SK-N-DZ (cell line): ENCODE measurements at regions not wholly inside any gene's neighbourhood (a gene's known extent, or its start where the extent isn't known, plus 50 kb on each side); places are given as distances from the start of the nearest gene placed in this dataset.
"Not testable (repeated sequence)": the region's sequence is repeated elsewhere in the genome, so short reads cannot be mapped to it uniquely, and the experiment has no call there.

ENCODE experiments used
- DNase-seq: peaks from one replicate; pipeline ENCODE4 v3.0.0-alpha.2; 2015; ENCODE audit warnings: low spot score

GRCh38 chrX:113369056-113369455 lies 528.4 kb upstream of the AMOT start:
- no peak for DNase-seq

DNA sequence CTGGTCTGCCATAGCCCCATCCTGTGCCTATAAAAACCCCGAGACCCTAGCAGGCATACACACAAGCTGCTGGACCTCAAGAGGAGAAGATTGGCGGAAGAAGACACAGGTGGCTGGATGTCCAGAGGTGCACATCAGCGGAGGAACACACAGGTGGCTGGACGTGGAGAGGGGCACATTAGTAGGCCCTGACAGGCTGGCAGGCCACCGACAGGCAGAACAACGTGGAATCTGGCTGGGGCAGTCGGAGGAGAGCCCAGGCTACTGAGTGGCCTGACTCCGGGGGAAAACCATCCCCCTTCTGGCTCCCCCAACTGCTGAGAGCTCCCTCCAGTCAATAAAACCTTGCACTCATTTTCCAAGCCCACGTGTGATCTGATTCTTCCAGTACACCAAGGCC lies 512.5 kb upstream of the AMOT start:
- no peak for DNase-seq

GRCh38 chrX:113330416-113330815 lies 489.8 kb upstream of the AMOT start:
- no peak for DNase-seq

- no peak for DNase-seq
Observed at GRCh38 chrX:113315927-113316326, 475.3 kb upstream of the AMOT start.

- DNase-seq, result no peak
Observed at GRCh38 chrX:113305496-113305895, 464.9 kb upstream of the AMOT start.

DNA sequence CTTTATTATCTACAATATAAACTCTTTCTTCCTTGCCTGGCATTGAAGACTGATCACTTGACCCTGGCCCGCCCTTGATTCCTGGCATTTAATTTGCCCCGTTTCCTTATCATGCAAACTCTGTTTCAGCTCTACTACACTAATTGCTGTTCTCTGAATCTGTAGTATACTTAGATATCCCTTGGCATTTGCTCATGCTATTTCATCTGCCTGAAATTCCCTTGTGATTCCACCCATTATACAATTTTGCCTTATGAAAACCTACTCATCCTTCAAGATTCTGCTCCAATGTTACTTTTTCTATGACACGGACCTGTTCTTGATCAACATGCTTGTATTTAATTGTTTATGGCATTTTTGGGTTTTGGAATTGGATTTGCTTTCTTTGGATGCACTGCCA lies 459.9 kb upstream of the AMOT start:
- peak; percentile 83 for DNase-seq

GRCh38 chrX:113297437-113297836 lies 456.8 kb upstream of the AMOT start:
- no peak for DNase-seq

DNA sequence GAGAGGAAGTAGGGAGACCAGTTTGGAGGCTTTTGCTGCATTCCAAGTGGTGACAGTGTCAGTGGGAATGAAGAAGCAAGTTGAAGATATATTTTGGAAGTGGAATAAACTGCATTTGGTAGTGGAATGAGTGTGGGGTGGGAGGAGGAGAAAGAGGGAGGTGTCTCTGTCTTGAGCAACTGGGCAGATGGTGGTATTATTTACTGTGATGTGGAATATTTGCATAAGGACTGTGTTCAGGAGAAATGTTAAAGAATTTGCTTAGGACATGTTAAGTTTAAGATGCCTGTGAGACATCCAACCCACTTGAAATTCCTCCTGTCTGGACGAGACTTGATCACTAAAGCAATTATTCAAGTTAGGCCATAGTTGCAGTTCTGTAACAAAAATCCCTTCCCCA lies 448.9 kb upstream of the AMOT start:
- no peak for DNase-seq

DNA sequence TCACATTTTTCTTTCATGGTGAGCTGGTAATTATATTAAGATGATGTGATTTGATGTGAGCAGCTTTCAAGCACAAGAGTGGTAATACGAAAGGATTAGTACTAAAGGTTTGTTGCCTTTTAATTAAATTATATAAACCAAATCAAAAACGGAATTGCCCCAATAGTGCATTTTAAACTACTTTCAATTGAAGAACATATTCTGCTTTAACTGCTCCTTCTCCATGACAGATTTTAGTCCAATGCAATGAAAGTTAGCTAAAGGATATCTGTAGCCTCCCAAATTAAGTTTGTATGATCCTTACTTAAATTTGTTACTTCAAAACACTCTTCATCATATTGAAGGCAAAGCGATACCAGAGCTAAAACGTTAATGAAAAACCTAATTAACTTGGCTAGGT lies 447.1 kb upstream of the AMOT start:
- DNase-seq, result peak; percentile 94

- DNase-seq, result no peak
Observed at GRCh38 chrX:113275804-113276203, 435.2 kb upstream of the AMOT start.

DNA sequence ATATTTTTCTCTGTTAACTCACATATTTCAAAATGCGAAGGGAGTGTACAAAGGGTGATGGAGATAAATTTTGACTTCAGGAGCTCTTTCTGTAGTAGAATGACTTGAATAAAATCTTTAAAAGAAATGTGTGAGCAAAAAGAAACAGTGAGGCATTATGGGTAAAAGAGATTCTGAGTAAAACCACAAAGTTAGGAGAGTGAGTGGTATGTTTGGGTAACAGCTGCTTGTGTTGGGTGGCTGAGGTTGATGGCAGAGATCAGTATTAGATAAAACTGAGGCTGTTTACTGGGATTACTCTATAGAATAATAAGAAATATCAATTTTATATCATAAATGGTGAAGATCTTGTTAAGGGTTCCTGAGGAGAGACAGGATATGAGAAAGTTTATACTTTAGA lies 434.2 kb upstream of the AMOT start:
- DNase-seq, result no peak

- DNase-seq, result no peak
Observed at GRCh38 chrX:113274345-113274744, 433.7 kb upstream of the AMOT start.

GRCh38 chrX:113269203-113269602 lies 428.6 kb upstream of the AMOT start:
- no peak for DNase-seq

- DNase-seq, result no peak
Observed at GRCh38 chrX:113260474-113260873, 419.8 kb upstream of the AMOT start.

- no peak for DNase-seq
Observed at GRCh38 chrX:113222305-113222704, 381.7 kb upstream of the AMOT start.

DNA sequence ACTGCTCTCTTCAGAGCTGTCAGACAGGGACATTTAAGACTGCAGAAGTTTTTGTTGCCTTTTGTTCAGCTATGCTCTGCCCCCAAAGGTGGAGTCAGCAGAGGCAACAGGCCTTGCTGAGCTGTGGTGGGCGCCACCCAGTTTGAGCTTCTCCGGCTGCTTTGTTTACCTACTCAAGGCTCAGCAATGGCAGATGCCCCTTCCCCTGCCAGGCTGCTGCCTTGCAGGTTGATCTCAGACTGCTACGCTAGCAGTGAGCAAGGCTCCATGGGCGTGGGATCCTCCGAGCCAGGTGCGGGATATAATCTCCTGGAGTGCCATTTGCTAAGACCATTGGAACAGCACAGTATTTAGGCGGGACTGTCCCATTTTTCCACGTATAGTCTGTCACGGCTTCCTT lies 371.4 kb upstream of the AMOT start:
- no peak for DNase-seq

DNA sequence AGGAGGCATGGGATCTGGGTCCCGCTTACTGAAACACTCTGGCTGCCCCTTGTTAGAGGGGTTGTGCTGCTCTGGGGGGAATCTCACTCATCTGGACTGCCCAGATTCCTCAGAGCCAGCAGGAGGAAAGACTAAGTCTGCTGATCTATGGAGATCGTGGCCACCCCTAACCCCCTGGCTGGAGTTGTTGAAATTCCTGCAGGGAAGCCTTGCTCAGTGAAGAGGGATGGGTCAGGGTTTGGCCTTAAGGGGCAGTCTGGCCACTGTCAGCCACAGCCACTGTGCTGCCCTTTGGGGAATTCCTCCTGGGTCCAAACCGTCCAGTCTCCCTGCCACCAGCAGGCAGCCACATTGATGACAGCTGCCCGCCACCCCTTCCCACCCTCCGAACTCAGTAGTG lies 362.0 kb upstream of the AMOT start:
- no peak for DNase-seq

DNA sequence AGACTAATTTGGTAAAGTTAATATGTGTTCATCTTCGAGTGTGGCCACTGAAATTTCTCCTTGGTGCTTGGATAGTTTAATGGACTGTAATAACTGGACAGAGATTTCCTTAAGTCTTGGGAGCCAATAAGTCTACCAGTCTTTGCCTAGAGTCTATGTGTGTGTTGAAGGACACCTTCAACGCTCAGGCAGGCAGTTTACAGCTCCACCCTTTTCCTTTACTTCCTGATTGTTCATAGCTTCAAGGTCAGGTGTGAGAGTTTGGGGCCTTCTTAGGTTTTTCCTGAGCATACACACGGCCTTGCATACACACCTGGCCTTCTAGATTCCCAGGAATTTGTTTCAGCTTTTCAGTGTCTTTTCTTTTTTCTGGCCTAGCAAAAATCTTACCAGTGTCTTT lies 355.3 kb upstream of the AMOT start:
- no peak for DNase-seq

DNA sequence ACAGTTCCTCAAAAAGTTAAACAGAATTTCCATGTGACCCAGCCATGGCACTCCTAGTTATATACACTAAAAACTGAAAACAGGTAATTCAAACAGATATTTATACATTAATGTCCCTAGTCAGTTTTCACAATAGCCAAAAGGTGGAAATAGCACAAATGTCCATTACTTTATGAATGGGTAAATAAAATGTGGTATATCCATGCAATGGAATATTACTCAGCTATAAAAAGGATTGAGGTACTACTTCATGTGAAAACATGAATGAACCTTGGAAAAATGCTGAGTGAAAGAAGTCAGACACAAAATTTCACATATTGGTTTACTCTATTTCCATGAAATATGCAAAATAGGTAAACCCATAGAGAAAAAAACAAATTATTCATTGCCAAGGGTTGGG lies 351.8 kb upstream of the AMOT start:
- no peak for DNase-seq

DNA sequence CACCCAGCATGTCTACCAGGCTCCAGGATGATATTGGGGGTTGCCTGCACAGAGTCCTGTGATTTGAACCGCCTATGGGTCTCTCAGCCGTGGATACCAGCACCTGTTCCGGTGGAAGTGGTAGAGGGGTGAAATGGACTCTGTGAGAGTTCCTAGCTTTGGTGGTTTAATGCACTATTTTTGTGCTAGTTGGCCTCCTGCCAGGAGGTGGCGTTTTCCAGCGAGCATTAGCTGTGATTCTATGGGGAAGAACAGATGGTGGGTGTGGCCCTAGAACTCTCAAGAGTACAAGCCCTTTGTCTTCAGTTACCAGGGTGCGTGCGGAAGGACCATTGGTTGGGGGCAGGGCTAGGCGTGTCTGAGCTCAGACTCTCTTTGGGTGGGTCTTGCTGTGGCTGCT lies 316.9 kb upstream of the AMOT start:
- no peak for DNase-seq

- not testable (repeated sequence) for DNase-seq
Observed at GRCh38 chrX:113154315-113154714, 313.7 kb upstream of the AMOT start.

- no peak for DNase-seq
Observed at GRCh38 chrX:113136836-113137235, 296.2 kb upstream of the AMOT start.

DNA sequence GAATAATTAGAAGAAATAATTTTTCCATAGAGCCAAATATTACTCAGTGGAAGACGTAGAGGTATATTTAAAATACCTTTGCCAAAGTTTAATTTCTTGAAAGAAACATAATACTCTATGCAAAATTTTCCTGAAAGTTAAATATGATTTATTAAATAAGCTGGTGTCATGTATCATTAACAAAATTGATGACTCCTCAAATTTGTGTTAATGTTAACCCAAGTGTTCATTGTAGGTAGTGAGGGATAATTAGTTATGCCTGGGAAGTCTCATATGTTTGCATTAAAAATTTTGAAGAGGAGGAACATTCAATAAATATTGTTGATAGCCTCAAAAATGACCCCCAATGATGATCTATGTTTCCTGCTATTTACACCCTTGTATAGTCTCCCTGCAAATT lies 292.7 kb upstream of the AMOT start:
- no peak for DNase-seq

- no peak for DNase-seq
Observed at GRCh38 chrX:113124693-113125092, 284.1 kb upstream of the AMOT start.

- DNase-seq, result no peak
Observed at GRCh38 chrX:113075521-113075920, 234.9 kb upstream of the AMOT start.
